Esophagus muscularis mucosa (tissue), 4 donors: ENCODE measurements at regions not wholly inside any gene's neighbourhood (a gene's known extent, or its start where the extent isn't known, plus 50 kb on each side); places are given as distances from the start of the nearest gene placed in this dataset.

Experiments
- DNase-seq: peaks from one replicate; pipeline ENCODE4 v3.0.0-alpha.2; 2017; ENCODE audit errors: extremely low spot score
- H3K27ac ChIP-seq, 4 donors: fragments of 200-600 bp; sonication (generic); replicated peaks in 1 of 4; 1 replicate in 3 of 4; 2 replicates in 1 of 4; pipeline ENCODE4 v1.5.1; 2016 to 2019; ENCODE audit warnings: mild to moderate bottlenecking in 1 of 4
- H3K27me3 ChIP-seq, 4 donors: fragments of 200-600 bp; sonication (generic); one replicate each; pipeline versions ENCODE4 v1.5.1 to v1.6.0; 2016 to 2019
- H3K36me3 ChIP-seq, 4 donors: fragments of 200-600 bp; sonication (generic); one replicate each; pipeline ENCODE4 v1.5.1; 2016 to 2019
- H3K4me1 ChIP-seq, 4 donors: fragments of 200-600 bp; sonication (generic); one replicate each; pipeline ENCODE4 v1.5.1; 2016 to 2019
- H3K4me3 ChIP-seq, 4 donors: fragments of 200-600 bp; sonication (generic); 1 replicate in 2 of 4; 2 replicates in 2 of 4; pipeline ENCODE4 v1.5.1; 2016 to 2019; ENCODE audit warnings: mild to moderate bottlenecking in 4 of 4, moderate library complexity in 1 of 4
- H3K9me3 ChIP-seq, 4 donors: fragments of 200-600 bp; sonication (generic); 1 replicate in 3 of 4; 2 replicates in 1 of 4; pipeline ENCODE4 v1.5.1; 2016 to 2019
- CTCF ChIP-seq, 3 experiments: fragments of 200-600 bp in 2 of 3; fragments of 450-650 bp in 1 of 3; sonication (generic) in 2 of 3; IDR thresholded peaks; one replicate each; pipeline ENCODE4 v1.5.1; 2017 to 2019; ENCODE audit warnings: antibody characterized with exemption in 3 of 3, mild to moderate bottlenecking in 2 of 3, moderate library complexity in 1 of 3
- EP300 ChIP-seq: sonication (generic); formaldehyde crosslinking; IDR thresholded peaks from one replicate; pipeline ENCODE4 v1.6.1; 2017; ENCODE audit warnings: antibody characterized with exemption
- POLR2A ChIP-seq: fragments of 450-650 bp; IDR thresholded peaks from one replicate; pipeline ENCODE4 v1.6.1; 2017; ENCODE audit warnings: antibody characterized with exemption, moderate library complexity, mild to moderate bottlenecking, low read depth
- POLR2AphosphoS5 ChIP-seq, 2 donors: sonication (generic); formaldehyde crosslinking; IDR thresholded peaks; one replicate each; pipeline ENCODE4 v1.6.1; 2017; ENCODE audit warnings: antibody characterized with exemption in 2 of 2
- WGBS: methylation state at CpG from one replicate; pipeline ENCODE4 v1.1.5; 2018; 5-methylcytosine and 5-hydroxymethylcytosine counted together
- intact Hi-C: fragments of 100-400 bp; cut with DNase I; formaldehyde crosslinking; loops from one replicate; pipeline ENCODE4 v1.15.1; 2023

- intact Hi-C loops: no loop called here
- no peak overlapping the region for H3K27ac ChIP-seq
- DNase-seq: no peak
- H3K4me3 ChIP-seq: no peak overlapping the region
- no peaks in the 10 kb centered on the region for H3K9me3 ChIP-seq
- H3K4me1 ChIP-seq: no peaks in the 10 kb centered on the region
- 81% methylated on average over 2 of the region's 2 CpGs for WGBS
- H3K36me3 ChIP-seq: no peaks in the 10 kb centered on the region
- no peaks in the 10 kb centered on the region for H3K27me3 ChIP-seq
- TF ChIP-seq EP300 (no peak), CTCF (IDR thresholded peaks at IDR 0.05) (no peak), POLR2AphosphoS5 (IDR thresholded peaks at IDR 0.05) (no peak), POLR2A (no peak)
Observed at GRCh38 chr7:145737617-145738016, 379.0 kb upstream of the CNTNAP2 start.

GRCh38 chr7:145735061-145735460 lies 381.5 kb upstream of the CNTNAP2 start:
- TF ChIP-seq EP300 (no peak), POLR2A (no peak), CTCF (IDR thresholded peaks at IDR 0.05) (no peak), POLR2AphosphoS5 (IDR thresholded peaks at IDR 0.05) (no peak)
- H3K27me3 ChIP-seq: no peaks in the 10 kb centered on the region
- WGBS: 88% methylated on average over 3 of the region's 3 CpGs

GRCh38 chr7:145732521-145732920 lies 384.1 kb upstream of the CNTNAP2 start:
- Histone ChIP-seq H3K9me3 (no peaks in the 10 kb centered on the region), H3K4me1 (no peaks in the 10 kb centered on the region), H3K4me3 (no peak overlapping the region), H3K27me3 (no peaks in the 10 kb centered on the region), H3K36me3 (no peaks in the 10 kb centered on the region), H3K27ac (no peak overlapping the region)
- intact Hi-C loops: no loop called here
- 47% methylated on average over 2 of the region's 2 CpGs for WGBS
- DNase-seq: no peak
- TF ChIP-seq POLR2A (no peak), POLR2AphosphoS5 (IDR thresholded peaks at IDR 0.05) (no peak), CTCF (IDR thresholded peaks at IDR 0.05) (no peak), EP300 (no peak)

More at GRCh38 chr7:145735061-145735460, 381.5 kb upstream of the CNTNAP2 start:
- no peak for DNase-seq
- H3K27ac ChIP-seq: no peak overlapping the region
- H3K4me1 ChIP-seq: no peaks in the 10 kb centered on the region
- no peaks in the 10 kb centered on the region for H3K9me3 ChIP-seq
- intact Hi-C loops: no loop called here
- no peak overlapping the region for H3K4me3 ChIP-seq
- no peaks in the 10 kb centered on the region for H3K36me3 ChIP-seq

DNA sequence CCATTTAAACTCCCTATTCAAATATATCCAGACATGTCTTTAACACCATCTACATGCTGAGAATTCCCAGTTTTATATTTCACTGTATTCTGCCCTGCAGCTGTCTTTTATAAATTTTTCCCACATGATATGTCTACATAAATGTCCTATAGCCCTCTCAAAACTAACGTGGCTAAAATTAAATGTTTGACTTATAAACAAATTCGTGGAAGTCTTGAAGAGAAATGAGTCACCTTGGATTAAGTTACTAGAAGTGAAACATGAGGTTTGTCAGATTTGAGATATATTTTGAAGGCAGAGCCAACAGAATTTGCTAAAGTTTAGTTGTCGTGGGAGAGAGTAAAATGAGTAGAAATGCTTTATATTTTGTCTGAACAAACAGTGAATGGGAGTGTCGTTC lies 386.9 kb upstream of the CNTNAP2 start:
- intact Hi-C loops: no loop called here
- Histone ChIP-seq H3K36me3 (no peaks in the 10 kb centered on the region), H3K27ac (no peak overlapping the region), H3K4me3 (no peak overlapping the region), H3K9me3 (no peaks in the 10 kb centered on the region), H3K4me1 (no peaks in the 10 kb centered on the region), H3K27me3 (no peaks in the 10 kb centered on the region)
- no peak for DNase-seq
- 20% methylated on average over 4 of the region's 4 CpGs for WGBS
- TF ChIP-seq EP300 (no peak), CTCF (IDR thresholded peaks at IDR 0.05) (no peak), POLR2A (no peak), POLR2AphosphoS5 (IDR thresholded peaks at IDR 0.05) (no peak)

DNA sequence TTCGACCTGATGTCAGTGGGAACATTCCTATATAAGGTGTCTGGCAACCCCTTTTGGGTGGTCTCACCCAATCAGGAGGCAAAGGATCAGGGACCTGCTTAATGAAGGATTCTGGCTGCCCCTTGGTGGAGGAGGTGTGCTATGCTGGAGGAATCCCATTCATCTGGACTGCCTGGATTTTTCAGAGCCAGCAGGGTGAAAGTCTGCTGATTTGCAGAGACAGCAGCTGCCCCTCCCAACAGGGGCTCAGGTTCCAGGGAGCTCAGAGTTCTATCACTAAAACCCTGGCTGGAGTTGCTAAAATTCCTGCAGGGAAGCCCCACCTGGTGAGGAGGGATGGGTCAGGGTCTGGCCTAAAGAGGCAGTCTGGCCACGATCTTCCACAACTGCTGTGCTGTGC lies 398.5 kb upstream of the CNTNAP2 start:
- TF ChIP-seq POLR2A: no peak
- TF ChIP-seq POLR2AphosphoS5 (IDR thresholded peaks at IDR 0.05): no peak
- TF ChIP-seq CTCF (IDR thresholded peaks at IDR 0.05): no peak
- no peak for TF ChIP-seq EP300
- Histone ChIP-seq H3K36me3 (no peaks in the 10 kb centered on the region), H3K9me3 (no peaks in the 10 kb centered on the region), H3K4me3 (no peak overlapping the region), H3K27me3 (no peaks in the 10 kb centered on the region), H3K27ac (no peak overlapping the region), H3K4me1 (no peaks in the 10 kb centered on the region)
- DNase-seq: no peak
- intact Hi-C loops: no loop called here
- WGBS: 69% methylated on average over 1 of the region's 2 CpGs
